Activated CD8-positive, alpha-beta memory T cell treated with anti-CD3 and anti-CD28 coated beads for 24 hours (primary cell): ENCODE measurements at regions not wholly inside any gene's neighbourhood (a gene's known extent, or its start where the extent isn't known, plus 50 kb on each side); places are given as distances from the start of the nearest gene placed in this dataset.

Source experiments
- DNase-seq: peaks from one replicate; pipeline ENCODE4 v3.0.0-alpha.2; 2020

GRCh38 chr1:34518146-34518699 is 236.6 kb upstream of the GJB5 start:
- DNase-seq: no peak

- no peak for DNase-seq
Observed at GRCh38 chr1:34520111-34520510, 234.7 kb upstream of the GJB5 start.

GRCh38 chr1:34524783-34525182 is 230.1 kb upstream of the GJB5 start:
- no peak for DNase-seq

- no peak for DNase-seq
Observed at GRCh38 chr1:34529935-34530859, 224.7 kb upstream of the GJB5 start.

GRCh38 chr1:34532113-34532512 is 222.7 kb upstream of the GJB5 start:
- DNase-seq: no peak

GRCh38 chr1:34538481-34538880 is 216.4 kb upstream of the GJB5 start:
- DNase-seq: no peak

GRCh38 chr1:34547046-34547674 is 207.7 kb upstream of the GJB5 start:
- DNase-seq: no peak

GRCh38 chr1:34549199-34549598 is 205.6 kb upstream of the GJB5 start:
- DNase-seq: no peak

GRCh38 chr1:34578306-34578705 is 176.5 kb upstream of the GJB5 start:
- no peak for DNase-seq

GRCh38 chr1:34582356-34582755 is 172.5 kb upstream of the GJB5 start:
- no peak for DNase-seq

GRCh38 chr1:34587761-34588160 is 167.1 kb upstream of the GJB5 start:
- no peak for DNase-seq

GRCh38 chr1:34590211-34590623 is 164.6 kb upstream of the GJB5 start:
- no peak for DNase-seq

GRCh38 chr1:34591751-34592629 is 162.9 kb upstream of the GJB5 start:
- DNase-seq: no peak

GRCh38 chr1:34597877-34598514 is 156.9 kb upstream of the GJB5 start:
- peak; percentile 76 for DNase-seq

GRCh38 chr1:34602907-34603306 is 151.9 kb upstream of the GJB5 start:
- no peak for DNase-seq

GRCh38 chr1:34603594-34603993 is 151.3 kb upstream of the GJB5 start:
- DNase-seq: no peak

- DNase-seq: no peak
Observed at GRCh38 chr1:34606504-34606903, 148.3 kb upstream of the GJB5 start.

- no peak for DNase-seq
Observed at GRCh38 chr1:34610063-34610462, 144.8 kb upstream of the GJB5 start.

GRCh38 chr1:34611571-34611970 is 143.3 kb upstream of the GJB5 start:
- no peak for DNase-seq

- no peak for DNase-seq
Observed at GRCh38 chr1:34612091-34612827, 142.6 kb upstream of the GJB5 start.

GRCh38 chr1:34617321-34618118 is 137.3 kb upstream of the GJB5 start:
- DNase-seq: no peak
